ENCODE measurements at regions not wholly inside any gene's neighbourhood (a gene's known extent, or its start where the extent isn't known, plus 50 kb on each side); places are given as distances from the start of the nearest gene placed in this dataset.

GRCh38 chr12:93097417-93097816, 168.3 kb upstream of the EEA1 start:
- TF ChIP-seq CTCF (IDR thresholded peaks at IDR 0.05; ENCODE audit: insufficient read depth, low read length, poor library complexity, severe bottlenecking) (no peak), EZH2phosphoT487 (conservative IDR thresholded peaks at IDR 0.05; ENCODE audit: low read length) (no peak)

Data from SU-DHL-6 (cell line).